ENCODE measurements at regions not wholly inside any gene's neighbourhood (a gene's known extent, or its start where the extent isn't known, plus 50 kb on each side); places are given as distances from the start of the nearest gene placed in this dataset.
"Not testable (repeated sequence)": the region's sequence is repeated elsewhere in the genome, so short reads cannot be mapped to it uniquely, and the experiment has no call there.

- DNase-seq: no peak
Measured at GRCh38 chr4:53959343-53960120, 104.9 kb downstream of the CHIC2 start.

- DNase-seq: no peak
Measured at GRCh38 chr4:53956454-53956853, 108.0 kb downstream of the CHIC2 start.

GRCh38 chr4:53956053-53956452 is 108.4 kb downstream of the CHIC2 start:
- DNase-seq: no peak

GRCh38 chr4:53951414-53951813 is 113.0 kb downstream of the CHIC2 start:
- DNase-seq: no peak

GRCh38 chr4:53943345-53944085 is 120.9 kb downstream of the CHIC2 start:
- no peak for DNase-seq

GRCh38 chr4:53942712-53943111 is 121.7 kb downstream of the CHIC2 start:
- no peak for DNase-seq

GRCh38 chr4:53941331-53941730 is 123.1 kb downstream of the CHIC2 start:
- no peak for DNase-seq

GRCh38 chr4:53939892-53940291 is 124.5 kb downstream of the CHIC2 start:
- not testable (repeated sequence) for DNase-seq

GRCh38 chr4:53937918-53938317 is 126.5 kb downstream of the CHIC2 start:
- no peak for DNase-seq

GRCh38 chr4:53937327-53937726 is 127.1 kb downstream of the CHIC2 start:
- no peak for DNase-seq

- no peak for DNase-seq
Measured at GRCh38 chr4:53935780-53936179, 128.6 kb downstream of the CHIC2 start.

- no peak for DNase-seq
Measured at GRCh38 chr4:53932796-53933610, 131.4 kb downstream of the CHIC2 start.

- no peak for DNase-seq
Measured at GRCh38 chr4:53931461-53931961, 132.9 kb downstream of the CHIC2 start.

GRCh38 chr4:53929955-53930798 is 134.2 kb downstream of the CHIC2 start:
- DNase-seq: no peak

GRCh38 chr4:53929311-53929710 is 135.1 kb downstream of the CHIC2 start:
- no peak for DNase-seq

- no peak for DNase-seq
Measured at GRCh38 chr4:53928825-53929224, 135.6 kb downstream of the CHIC2 start.

- no peak for DNase-seq
Measured at GRCh38 chr4:53925050-53925605, 139.3 kb downstream of the CHIC2 start.

- DNase-seq: no peak
Measured at GRCh38 chr4:53924333-53925049, 139.9 kb downstream of the CHIC2 start.

GRCh38 chr4:53923921-53924320 is 140.5 kb downstream of the CHIC2 start:
- DNase-seq: no peak

- DNase-seq: no peak
Measured at GRCh38 chr4:53921856-53922255, 142.5 kb downstream of the CHIC2 start.

GRCh38 chr4:53920883-53921282 is 143.5 kb downstream of the CHIC2 start:
- DNase-seq: no peak
